Left hindlimb (tissue), 1 donor: ENCODE measurements at regions not wholly inside any gene's neighbourhood (a gene's known extent, or its start where the extent isn't known, plus 50 kb on each side); places are given as distances from the start of the nearest gene placed in this dataset.

Experiments used
- DNase-seq: peaks from one replicate; pipeline ENCODE4 v3.0.0-alpha.2; 2018

GRCh38 chr3:194928831-194929577 is 243.3 kb downstream of the FAM43A start:
- DNase-seq = no peak

GRCh38 chr3:194929578-194929960 is 243.9 kb downstream of the FAM43A start:
- no peak for DNase-seq

- DNase-seq = peak; percentile 70
Observed at GRCh38 chr3:194930377-194931204, 244.9 kb downstream of the FAM43A start.

GRCh38 chr3:194931347-194931746 is 245.7 kb downstream of the FAM43A start:
- DNase-seq = no peak

GRCh38 chr3:194931865-194932264 is 246.2 kb downstream of the FAM43A start:
- no peak for DNase-seq

GRCh38 chr3:194933465-194933864 is 247.8 kb downstream of the FAM43A start:
- no peak for DNase-seq

- DNase-seq = no peak
Observed at GRCh38 chr3:194935061-194935460, 249.4 kb downstream of the FAM43A start.

GRCh38 chr3:194935632-194936470 is 250.2 kb downstream of the FAM43A start:
- no peak for DNase-seq

- no peak for DNase-seq
Observed at GRCh38 chr3:194936659-194937058, 251.0 kb downstream of the FAM43A start.

GRCh38 chr3:194937144-194937543 is 251.5 kb downstream of the FAM43A start:
- no peak for DNase-seq

- DNase-seq = no peak
Observed at GRCh38 chr3:194937882-194938321, 252.2 kb downstream of the FAM43A start.

GRCh38 chr3:194938845-194939531 is 253.3 kb downstream of the FAM43A start:
- DNase-seq = no peak

GRCh38 chr3:194939532-194939909 is 253.8 kb downstream of the FAM43A start:
- DNase-seq = no peak

GRCh38 chr3:194939949-194940770 is 254.5 kb downstream of the FAM43A start:
- no peak for DNase-seq

GRCh38 chr3:194941360-194941955 is 255.8 kb downstream of the FAM43A start:
- DNase-seq = no peak

- DNase-seq = no peak
Observed at GRCh38 chr3:194941956-194942511, 256.4 kb downstream of the FAM43A start.

GRCh38 chr3:194944526-194944925 is 258.8 kb downstream of the FAM43A start:
- no peak for DNase-seq

- DNase-seq = no peak
Observed at GRCh38 chr3:194945508-194945907, 259.8 kb downstream of the FAM43A start.

GRCh38 chr3:194946091-194946490 is 260.4 kb downstream of the FAM43A start:
- no peak for DNase-seq

GRCh38 chr3:194949592-194949991 is 263.9 kb downstream of the FAM43A start:
- DNase-seq = no peak
